ENCODE measurements at regions not wholly inside any gene's neighbourhood (a gene's known extent, or its start where the extent isn't known, plus 50 kb on each side); places are given as distances from the start of the nearest gene placed in this dataset.
"Not testable (repeated sequence)": the region's sequence is repeated elsewhere in the genome, so short reads cannot be mapped to it uniquely, and the experiment has no call there.

- Histone ChIP-seq H3K4me1 (ENCODE audit: insufficient read depth, low read length) (no peaks in the 10 kb centered on the region), H3K27me3 (ENCODE audit: insufficient read depth, low read length) (no peaks in the 10 kb centered on the region)
Measured at GRCh38 chr5:96195123-96195522, 233.5 kb upstream of the ELL2 start.

DNA sequence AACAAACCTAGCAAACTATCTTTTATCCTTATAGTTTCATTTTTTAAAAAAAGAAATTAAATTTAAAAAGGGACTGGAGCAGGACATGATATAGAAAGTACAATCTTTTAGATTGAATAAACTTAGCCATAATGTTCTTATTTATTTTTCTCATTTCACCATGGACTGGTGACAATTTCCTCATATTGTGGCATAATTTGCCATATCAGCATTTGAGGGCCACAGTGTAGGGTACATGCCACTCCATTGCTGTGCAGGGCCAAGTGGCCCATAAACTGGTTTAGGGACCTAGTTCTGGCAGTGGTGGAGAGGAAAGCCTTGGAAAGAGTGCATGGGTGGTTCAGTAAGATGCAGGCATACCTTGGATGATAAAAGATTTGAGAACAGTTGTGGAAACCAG, 232.9 kb upstream of the ELL2 start:
- no peaks in the 10 kb centered on the region for H3K27me3 ChIP-seq (ENCODE audit: insufficient read depth, low read length)
- no peaks in the 10 kb centered on the region for H3K9me3 ChIP-seq (ENCODE audit: insufficient read depth, low read depth, low read length)
- H3K27ac ChIP-seq (ENCODE audit: low read length) = no peak overlapping the region
- H3K4me1 ChIP-seq (ENCODE audit: insufficient read depth, low read length) = no peaks in the 10 kb centered on the region
- H3K9ac ChIP-seq (ENCODE audit: low read depth, low read length) = no peak overlapping the region
- no peak overlapping the region for H3K4me3 ChIP-seq (ENCODE audit: low read length)
- H3K36me3 ChIP-seq (ENCODE audit: insufficient read depth, low read depth, low read length) = no peaks in the 10 kb centered on the region

More at GRCh38 chr5:96195123-96195522, 233.5 kb upstream of the ELL2 start:
- no peak overlapping the region for H3K27ac ChIP-seq (ENCODE audit: low read length)
- no peak overlapping the region for H3K4me3 ChIP-seq (ENCODE audit: low read length)
- no peaks in the 10 kb centered on the region for H3K36me3 ChIP-seq (ENCODE audit: insufficient read depth, low read depth, low read length)
- no peak overlapping the region for H3K9ac ChIP-seq (ENCODE audit: low read depth, low read length)
- H3K9me3 ChIP-seq (ENCODE audit: insufficient read depth, low read depth, low read length) = no peaks in the 10 kb centered on the region

- H3K4me3 ChIP-seq (ENCODE audit: low read length) = no peak overlapping the region
- H3K9me3 ChIP-seq (ENCODE audit: insufficient read depth, low read depth, low read length) = no peaks in the 10 kb centered on the region
- H3K27ac ChIP-seq (ENCODE audit: low read length) = no peak overlapping the region
- H3K27me3 ChIP-seq (ENCODE audit: insufficient read depth, low read length) = no peaks in the 10 kb centered on the region
- no peaks in the 10 kb centered on the region for H3K4me1 ChIP-seq (ENCODE audit: insufficient read depth, low read length)
- no peak overlapping the region for H3K9ac ChIP-seq (ENCODE audit: low read depth, low read length)
- H3K36me3 ChIP-seq (ENCODE audit: insufficient read depth, low read depth, low read length) = no peaks in the 10 kb centered on the region
Measured at GRCh38 chr5:96193946-96194345, 232.3 kb upstream of the ELL2 start.

GRCh38 chr5:96189987-96190386, 228.3 kb upstream of the ELL2 start:
- Histone ChIP-seq H3K27me3 (ENCODE audit: insufficient read depth, low read length) (no peaks in the 10 kb centered on the region), H3K9ac (ENCODE audit: low read depth, low read length) (no peak overlapping the region), H3K4me3 (ENCODE audit: low read length) (no peak overlapping the region), H3K9me3 (ENCODE audit: insufficient read depth, low read depth, low read length) (no peaks in the 10 kb centered on the region), H3K4me1 (ENCODE audit: insufficient read depth, low read length) (no peaks in the 10 kb centered on the region), H3K36me3 (ENCODE audit: insufficient read depth, low read depth, low read length) (no peaks in the 10 kb centered on the region), H3K27ac (ENCODE audit: low read length) (no peak overlapping the region)

- H3K27me3 ChIP-seq (ENCODE audit: insufficient read depth, low read length) = no peaks in the 10 kb centered on the region
Measured at GRCh38 chr5:96189028-96189826, 227.6 kb upstream of the ELL2 start.

DNA sequence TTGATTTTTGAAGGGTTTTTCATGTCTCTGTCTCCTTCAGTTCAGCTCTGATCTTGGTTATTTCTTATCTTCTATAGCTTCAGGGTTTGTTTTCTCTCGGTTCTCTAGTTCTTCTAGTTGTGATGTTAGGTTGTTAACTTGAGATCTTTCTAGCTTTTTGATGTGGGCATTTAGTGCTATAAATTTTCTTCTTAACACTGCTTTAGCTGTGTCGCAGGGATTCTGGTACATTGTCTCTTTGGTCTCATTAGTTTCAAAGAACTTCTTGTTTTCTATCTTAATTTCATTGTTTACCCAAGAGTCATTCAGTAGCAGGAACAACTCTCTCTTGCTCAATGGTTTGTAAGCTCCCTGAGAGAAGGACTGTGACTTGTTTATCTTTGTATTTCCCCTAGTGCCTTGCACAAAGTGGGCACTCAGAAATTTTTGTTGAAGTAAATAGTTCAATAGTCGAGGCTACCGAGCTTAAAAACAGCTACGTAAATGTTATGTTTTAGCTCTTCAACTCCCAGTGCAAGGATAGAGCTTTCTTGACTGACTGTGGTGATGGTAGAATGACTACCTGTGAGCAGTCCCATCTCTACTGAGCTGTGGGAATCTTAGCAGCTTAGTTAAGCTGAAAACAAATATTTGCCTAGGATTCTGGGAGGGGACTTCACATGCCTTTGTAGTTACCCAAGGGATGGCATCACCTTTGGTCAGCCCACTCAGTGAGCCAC, 225.8 kb upstream of the ELL2 start:
- Histone ChIP-seq H3K4me3 (ENCODE audit: low read length) (no peak overlapping the region), H3K4me1 (ENCODE audit: insufficient read depth, low read length) (no peaks in the 10 kb centered on the region), H3K9ac (ENCODE audit: low read depth, low read length) (no peak overlapping the region), H3K9me3 (ENCODE audit: insufficient read depth, low read depth, low read length) (no peaks in the 10 kb centered on the region), H3K36me3 (ENCODE audit: insufficient read depth, low read depth, low read length) (no peaks in the 10 kb centered on the region), H3K27me3 (ENCODE audit: insufficient read depth, low read length) (no peaks in the 10 kb centered on the region), H3K27ac (ENCODE audit: low read length) (no peak overlapping the region)

More at GRCh38 chr5:96189028-96189826, 227.6 kb upstream of the ELL2 start:
- no peak overlapping the region for H3K4me3 ChIP-seq (ENCODE audit: low read length)
- H3K36me3 ChIP-seq (ENCODE audit: insufficient read depth, low read depth, low read length) = no peaks in the 10 kb centered on the region
- H3K9me3 ChIP-seq (ENCODE audit: insufficient read depth, low read depth, low read length) = no peaks in the 10 kb centered on the region
- H3K27ac ChIP-seq (ENCODE audit: low read length) = no peak overlapping the region
- H3K9ac ChIP-seq (ENCODE audit: low read depth, low read length) = no peak overlapping the region
- no peaks in the 10 kb centered on the region for H3K4me1 ChIP-seq (ENCODE audit: insufficient read depth, low read length)

DNA sequence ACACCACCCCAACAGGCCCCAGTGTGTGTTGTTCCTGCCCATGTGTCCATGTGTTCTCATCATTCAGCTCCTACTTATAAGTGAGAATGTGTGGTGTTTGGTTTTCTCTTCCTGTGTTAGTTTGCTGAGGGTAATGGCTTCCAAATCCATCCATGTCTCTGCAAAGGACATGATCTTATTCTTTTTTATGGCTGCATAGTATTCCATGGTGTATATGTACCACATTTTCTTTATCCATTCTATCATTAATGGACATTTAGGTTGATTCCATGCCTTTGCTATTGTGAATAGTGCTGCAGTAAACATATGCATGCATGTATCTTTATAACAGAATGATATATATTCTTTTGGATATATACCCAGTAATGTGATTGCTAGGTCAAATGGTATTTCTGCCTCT, 222.9 kb upstream of the ELL2 start:
- not testable (repeated sequence) for H3K27me3 ChIP-seq (ENCODE audit: insufficient read depth, low read length); H3K36me3 ChIP-seq (ENCODE audit: insufficient read depth, low read depth, low read length); H3K4me3 ChIP-seq (ENCODE audit: low read length); H3K4me1 ChIP-seq (ENCODE audit: insufficient read depth, low read length); H3K27ac ChIP-seq (ENCODE audit: low read length); H3K9ac ChIP-seq (ENCODE audit: low read depth, low read length); H3K9me3 ChIP-seq (ENCODE audit: insufficient read depth, low read depth, low read length)

DNA sequence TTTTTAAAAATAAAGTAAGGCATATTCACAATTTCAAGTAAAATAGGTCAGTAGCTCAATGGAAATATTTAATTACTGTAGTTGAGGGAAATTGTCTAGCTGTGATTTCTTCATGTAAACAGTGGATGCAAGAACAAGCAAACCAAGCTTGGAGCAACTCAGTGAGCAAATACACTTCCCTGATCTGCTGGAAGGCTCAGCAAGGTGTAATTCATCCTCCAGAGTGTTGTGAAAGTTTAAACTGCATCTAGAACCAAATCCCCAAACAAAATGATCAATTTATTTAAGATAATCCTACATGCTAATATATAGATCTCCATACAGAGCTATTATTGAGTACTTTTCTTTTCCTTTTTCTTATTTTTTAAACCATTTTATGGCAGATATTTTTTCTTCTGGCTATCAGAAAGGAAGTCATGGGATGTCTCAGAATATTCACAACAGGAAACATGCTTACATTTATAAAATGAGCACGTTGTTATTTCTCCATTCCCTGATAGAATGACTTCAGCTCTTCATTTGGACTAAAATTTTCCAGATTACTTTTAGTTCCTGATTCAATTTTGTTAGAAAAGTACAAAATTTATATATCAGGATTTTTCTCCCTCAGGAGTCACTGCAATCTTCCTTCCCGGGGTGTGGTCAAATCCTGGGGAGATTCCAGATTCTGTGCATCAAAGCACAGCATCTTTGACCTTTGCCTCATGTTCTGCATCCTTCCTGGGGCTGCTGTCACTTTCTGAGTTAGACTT, 219.2 kb upstream of the ELL2 start:
- H3K36me3 ChIP-seq (ENCODE audit: insufficient read depth, low read depth, low read length) = no peaks in the 10 kb centered on the region
- no peak overlapping the region for H3K27ac ChIP-seq (ENCODE audit: low read length)
- no peaks in the 10 kb centered on the region for H3K4me1 ChIP-seq (ENCODE audit: insufficient read depth, low read length)
- no peak overlapping the region for H3K9ac ChIP-seq (ENCODE audit: low read depth, low read length)
- no peaks in the 10 kb centered on the region for H3K27me3 ChIP-seq (ENCODE audit: insufficient read depth, low read length)
- H3K4me3 ChIP-seq (ENCODE audit: low read length) = no peak overlapping the region
- H3K9me3 ChIP-seq (ENCODE audit: insufficient read depth, low read depth, low read length) = no peaks in the 10 kb centered on the region

- H3K9ac ChIP-seq (ENCODE audit: low read depth, low read length) = no peak overlapping the region
- H3K27ac ChIP-seq (ENCODE audit: low read length) = no peak overlapping the region
- H3K4me3 ChIP-seq (ENCODE audit: low read length) = no peak overlapping the region
- no peaks in the 10 kb centered on the region for H3K9me3 ChIP-seq (ENCODE audit: insufficient read depth, low read depth, low read length)
- H3K4me1 ChIP-seq (ENCODE audit: insufficient read depth, low read length) = no peaks in the 10 kb centered on the region
- H3K27me3 ChIP-seq (ENCODE audit: insufficient read depth, low read length) = no peaks in the 10 kb centered on the region
- no peaks in the 10 kb centered on the region for H3K36me3 ChIP-seq (ENCODE audit: insufficient read depth, low read depth, low read length)
Measured at GRCh38 chr5:96177303-96177869, 215.7 kb upstream of the ELL2 start.

DNA sequence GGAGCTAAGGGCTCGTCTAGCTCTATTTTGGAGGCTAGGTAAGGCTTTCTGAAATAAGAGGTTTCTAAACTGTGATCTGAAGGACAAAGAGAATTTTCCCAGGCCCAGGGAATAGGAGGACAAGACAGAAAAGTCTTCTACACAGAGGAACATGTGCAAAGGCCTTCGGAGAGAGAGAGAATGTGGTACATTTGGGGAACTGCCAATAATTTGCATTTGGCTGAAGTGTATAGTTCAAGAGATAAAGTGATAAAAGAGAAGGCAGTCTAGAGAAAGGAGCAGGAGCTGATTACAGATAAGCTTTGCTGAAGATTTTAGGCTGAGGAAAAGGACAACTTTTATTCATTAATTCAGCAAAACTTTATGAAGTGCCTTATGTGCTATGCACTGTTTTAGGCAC, 214.4 kb upstream of the ELL2 start:
- Histone ChIP-seq H3K4me3 (ENCODE audit: low read length) (no peak overlapping the region), H3K4me1 (ENCODE audit: insufficient read depth, low read length) (no peaks in the 10 kb centered on the region), H3K36me3 (ENCODE audit: insufficient read depth, low read depth, low read length) (no peaks in the 10 kb centered on the region), H3K27me3 (ENCODE audit: insufficient read depth, low read length) (no peaks in the 10 kb centered on the region), H3K9ac (ENCODE audit: low read depth, low read length) (no peak overlapping the region), H3K27ac (ENCODE audit: low read length) (no peak overlapping the region), H3K9me3 (ENCODE audit: insufficient read depth, low read depth, low read length) (no peaks in the 10 kb centered on the region)

DNA sequence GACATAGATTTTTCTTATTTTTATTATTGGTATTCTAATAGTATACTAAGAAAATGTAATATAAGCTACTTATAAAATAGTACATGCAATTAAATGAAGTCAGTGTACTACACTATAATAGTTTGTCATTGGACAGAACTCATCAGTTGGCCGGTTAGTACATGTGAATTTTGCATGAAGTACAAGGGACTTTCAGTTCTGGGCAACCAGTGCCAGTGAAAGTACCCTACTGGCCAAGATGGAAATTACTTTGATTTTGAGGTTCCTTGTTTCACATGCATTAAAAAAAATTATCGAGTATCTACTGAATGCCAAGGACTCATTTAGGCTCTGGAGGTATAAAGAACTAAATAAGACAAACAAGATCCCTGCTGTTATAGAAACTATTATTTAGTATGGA, 213.4 kb upstream of the ELL2 start:
- no peak overlapping the region for H3K4me3 ChIP-seq (ENCODE audit: low read length)
- no peaks in the 10 kb centered on the region for H3K4me1 ChIP-seq (ENCODE audit: insufficient read depth, low read length)
- no peaks in the 10 kb centered on the region for H3K9me3 ChIP-seq (ENCODE audit: insufficient read depth, low read depth, low read length)
- H3K9ac ChIP-seq (ENCODE audit: low read depth, low read length) = no peak overlapping the region
- no peaks in the 10 kb centered on the region for H3K36me3 ChIP-seq (ENCODE audit: insufficient read depth, low read depth, low read length)
- no peak overlapping the region for H3K27ac ChIP-seq (ENCODE audit: low read length)
- H3K27me3 ChIP-seq (ENCODE audit: insufficient read depth, low read length) = no peaks in the 10 kb centered on the region
